IMR-90 (cell line): ENCODE measurements at regions not wholly inside any gene's neighbourhood (a gene's known extent, or its start where the extent isn't known, plus 50 kb on each side); places are given as distances from the start of the nearest gene placed in this dataset.

ENCODE experiments used
- ATAC-seq: fragments of 200-7000 bp; cut with Tn5 transposase; 2 replicates; pipeline ENCODE4 v1.9.1; 2020; ENCODE audit warnings: low read depth, mild to moderate bottlenecking, moderate library complexity
- BruUV-seq: library from RNA; stranded (reverse); fragments of 400-500 nt; replicated peaks from 2 replicates; lab custom pipeline; 2021; lab: Mats Ljungman, UMichigan
- CTCF ChIA-PET: fragments of 300-600 bp; formaldehyde crosslinking; extraction: SDS; loops from one replicate; lab custom pipeline; 2021; ENCODE audit warnings: antibody characterized with exemption; lab: Yijun Ruan, JAX
- POLR2A ChIA-PET: fragments of 300-600 bp; sonication (Branson Sonifier 250); formaldehyde crosslinking; loops from one replicate; lab custom pipeline; 2022; ENCODE audit warnings: antibody characterized with exemption; ENCODE audit not compliant: unreplicated experiment; lab: Charles Lee
- DNase-seq: peaks from one replicate; pipeline ENCODE4 v3.0.0; 2013
- H2AFZ ChIP-seq: replicated peaks from 2 replicates; pipeline ENCODE3; 2013; ENCODE audit warnings: low read length, mild to moderate bottlenecking; ENCODE audit not compliant: poor library complexity
- H2AK5ac ChIP-seq: 2 replicates; pipeline ENCODE4 v1.6.1; 2013; ENCODE audit warnings: low read depth, low read length, inconsistent platforms
- H2AK9ac ChIP-seq: replicated peaks from 2 replicates; pipeline ENCODE3; 2013; ENCODE audit warnings: mild to moderate bottlenecking, low read depth, low read length, moderate library complexity; ENCODE audit not compliant: poor library complexity
- H2BK120ac ChIP-seq: 2 replicates; pipeline ENCODE4 v1.6.1; 2013; ENCODE audit warnings: low read depth, low read length, inconsistent platforms
- H2BK15ac ChIP-seq: 3 replicates; pipeline ENCODE4 v1.6.1; 2013; ENCODE audit warnings: low read depth, low read length, inconsistent platforms
- H2BK20ac ChIP-seq: 2 replicates; pipeline ENCODE4 v1.6.1; 2013; ENCODE audit warnings: low read depth, mild to moderate bottlenecking, inconsistent platforms, low read length, moderate library complexity
- H2BK5ac ChIP-seq: 2 replicates; pipeline ENCODE4 v1.6.1; 2013; ENCODE audit warnings: mild to moderate bottlenecking, low read depth, low read length, inconsistent platforms; ENCODE audit not compliant: poor library complexity, severe bottlenecking
- H3K14ac ChIP-seq: replicated peaks from 2 replicates; pipeline ENCODE4 v1.6.1; 2013; ENCODE audit warnings: low read depth, low read length, inconsistent platforms
- H3K18ac ChIP-seq: 2 replicates; pipeline ENCODE4 v1.6.1; 2013; ENCODE audit warnings: low read depth, low read length, control low read depth
- H3K23ac ChIP-seq: 2 replicates; pipeline ENCODE4 v1.6.1; 2013; ENCODE audit warnings: low read depth, low read length, inconsistent platforms
- H3K27ac ChIP-seq: 2 replicates; pipeline ENCODE4 v1.5.1; 2013; ENCODE audit warnings: mild to moderate bottlenecking, control low read depth, low read length; ENCODE audit not compliant: insufficient read depth
- H3K27me3 ChIP-seq: 2 replicates; pipeline ENCODE4 v1.6.1; 2013; ENCODE audit warnings: low read length; ENCODE audit not compliant: control insufficient read depth, insufficient read depth
- H3K36me3 ChIP-seq: 2 replicates; pipeline ENCODE4 v1.6.1; 2013; ENCODE audit warnings: low read length, mixed read lengths; ENCODE audit not compliant: control insufficient read depth, insufficient read depth
- H3K4ac ChIP-seq: 2 replicates; pipeline ENCODE4 v1.6.1; 2013; ENCODE audit warnings: low read depth, low read length, inconsistent platforms
- H3K4me1 ChIP-seq: 2 replicates; pipeline ENCODE4 v1.6.1; 2013; ENCODE audit warnings: low read length, mixed read lengths; ENCODE audit not compliant: control insufficient read depth, insufficient read depth
- H3K4me2 ChIP-seq: 2 replicates; pipeline ENCODE4 v1.6.1; 2013; ENCODE audit warnings: low read depth, mild to moderate bottlenecking, control low read depth, low read length, moderate library complexity
- H3K4me3 ChIP-seq: 2 replicates; pipeline ENCODE4 v1.5.1; 2013; ENCODE audit warnings: low read depth, mild to moderate bottlenecking, control low read depth, low read length, moderate library complexity; ENCODE audit not compliant: insufficient read depth
- H3K56ac ChIP-seq: 2 replicates; pipeline ENCODE4 v1.6.1; 2013; ENCODE audit warnings: low read length, inconsistent platforms; ENCODE audit not compliant: insufficient read depth; ENCODE audit errors: extremely low read depth
- H3K79me1 ChIP-seq, 2 experiments: 2 replicates each; pipeline ENCODE4 v1.6.1; 2013; ENCODE audit warnings: low read length in 2 of 2, inconsistent platforms in 1 of 2, low read depth in 1 of 2
- H3K9ac ChIP-seq: 2 replicates; pipeline ENCODE4 v1.6.1; 2013; ENCODE audit warnings: low read depth, low read length, control low read depth
- H3K9me1 ChIP-seq: 2 replicates; pipeline ENCODE4 v1.6.1; 2013; ENCODE audit warnings: low read length, inconsistent platforms; ENCODE audit not compliant: insufficient read depth
- H3K9me3 ChIP-seq: 2 replicates; pipeline ENCODE4 v1.6.1; 2013; ENCODE audit warnings: low read length; ENCODE audit not compliant: control insufficient read depth, insufficient read depth
- H4K20me1 ChIP-seq: 2 replicates; pipeline ENCODE4 v1.6.1; 2013; ENCODE audit warnings: low read length, inconsistent platforms; ENCODE audit not compliant: insufficient read depth
- H4K5ac ChIP-seq: 2 replicates; pipeline ENCODE4 v1.6.1; 2013; ENCODE audit warnings: mild to moderate bottlenecking, low read depth, low read length, control low read depth
- H4K8ac ChIP-seq, 2 experiments: 2 replicates each; pipeline ENCODE4 v1.6.1; 2013; ENCODE audit warnings: low read depth in 2 of 2, low read length in 2 of 2, control low read depth in 1 of 2, inconsistent platforms in 1 of 2
- H4K91ac ChIP-seq: 2 replicates; pipeline ENCODE4 v1.6.1; 2013; ENCODE audit warnings: low read depth, low read length, inconsistent platforms; ENCODE audit not compliant: insufficient read depth
- BHLHE40 ChIP-seq: fragments of 150-350 bp; IDR thresholded peaks from 2 replicates; pipeline ENCODE4 v1.6.1; 2016; ENCODE audit warnings: mild to moderate bottlenecking, low read depth, low read length
- CEBPB ChIP-seq: IDR thresholded peaks from 2 replicates; pipeline ENCODE4 v1.6.1; 2012; ENCODE audit warnings: low read depth, low read length, improper control_type of control experiment
- CHD1 ChIP-seq: IDR thresholded peaks from 2 replicates; pipeline ENCODE4 v1.6.1; 2012; ENCODE audit warnings: low read depth, low read length, improper control_type of control experiment
- CTCF ChIP-seq: conservative IDR thresholded peaks from 2 replicates; pipeline ENCODE4 v1.5.1; 2012; ENCODE audit warnings: mild to moderate bottlenecking, low read depth, low read length, improper control_type of control experiment
- ELK1 ChIP-seq: fragments of 150-350 bp; IDR thresholded peaks from 2 replicates; pipeline ENCODE4 v1.6.1; 2016; ENCODE audit warnings: low read depth, mild to moderate bottlenecking, low read length, moderate library complexity, borderline replicate concordance
- FOS ChIP-seq: fragments of 150-350 bp; IDR thresholded peaks from 2 replicates; pipeline ENCODE4 v1.6.1; 2016; ENCODE audit warnings: low read depth, low read length
- MAFK ChIP-seq: IDR thresholded peaks from 2 replicates; pipeline ENCODE4 v1.6.1; 2012; ENCODE audit warnings: low read depth, low read length, improper control_type of control experiment
- MAZ ChIP-seq: IDR thresholded peaks from 2 replicates; pipeline ENCODE4 v1.6.1; 2012; ENCODE audit warnings: low read depth, mild to moderate bottlenecking, low read length, improper control_type of control experiment, moderate library complexity, borderline replicate concordance
- MXI1 ChIP-seq: IDR thresholded peaks from 2 replicates; pipeline ENCODE4 v1.6.1; 2012; ENCODE audit warnings: low read depth, mild to moderate bottlenecking, low read length, moderate library complexity, borderline replicate concordance
- NFE2L2 ChIP-seq: fragments of 150-350 bp; IDR thresholded peaks from 2 replicates; pipeline ENCODE4 v1.6.1; 2016; ENCODE audit warnings: low read depth, mild to moderate bottlenecking, low read length
- POLR2A ChIP-seq: IDR thresholded peaks from 2 replicates; pipeline ENCODE4 v1.6.1; 2012; ENCODE audit warnings: mild to moderate bottlenecking, low read depth, low read length
- RAD21 ChIP-seq: IDR thresholded peaks from 2 replicates; pipeline ENCODE4 v1.6.1; 2012; ENCODE audit warnings: low read length, improper control_type of control experiment
- RCOR1 ChIP-seq: IDR thresholded peaks from 2 replicates; pipeline ENCODE4 v1.6.1; 2012; ENCODE audit warnings: mild to moderate bottlenecking, low read length, improper control_type of control experiment; ENCODE audit not compliant: insufficient replicate concordance
- RFX5 ChIP-seq: IDR thresholded peaks from 2 replicates; pipeline ENCODE4 v1.8.0; 2012; ENCODE audit warnings: low read depth, mild to moderate bottlenecking, low read length, moderate library complexity
- SMC3 ChIP-seq: fragments of 150-350 bp; IDR thresholded peaks from 2 replicates; pipeline ENCODE4 v1.6.1; 2016; ENCODE audit warnings: low read depth, mild to moderate bottlenecking, antibody characterized with exemption, low read length, moderate library complexity
- USF2 ChIP-seq: fragments of 150-350 bp; IDR thresholded peaks from 2 replicates; pipeline ENCODE4 v1.6.1; 2017; ENCODE audit warnings: mild to moderate bottlenecking, antibody characterized with exemption, low read length, low read depth
- WGBS, 2 experiments: methylation state at CpG; one replicate each; pipeline versions ENCODE4 v1.1.5 to v1.1.7; 2013; ENCODE audit warnings: missing lambda C conversion rate in 2 of 2; ENCODE audit not compliant: insufficient read length in 1 of 2; ENCODE audit errors: extremely low coverage in 2 of 2; 5-methylcytosine and 5-hydroxymethylcytosine counted together
- dilution Hi-C: fragments of 300-500 bp; cut with HindIII; formaldehyde crosslinking; loops from one replicate; pipeline ENCODE4 v1.14.3; 2018; ENCODE audit warnings: low sequenced_read_pairs; ENCODE audit not compliant: unreplicated experiment
- in situ Hi-C: fragments of 300-500 bp; cut with MboI; formaldehyde crosslinking; loops from 3 replicates; pipeline ENCODE4 v1.14.3; 2019; ENCODE audit warnings: low sequenced_read_pairs, inconsistent platforms, mixed read lengths
- intact Hi-C: fragments of 100-400 bp; cut with micrococcal nuclease; formaldehyde crosslinking; loops from 2 replicates; pipeline ENCODE4 v1.10.0; 2022

DNA sequence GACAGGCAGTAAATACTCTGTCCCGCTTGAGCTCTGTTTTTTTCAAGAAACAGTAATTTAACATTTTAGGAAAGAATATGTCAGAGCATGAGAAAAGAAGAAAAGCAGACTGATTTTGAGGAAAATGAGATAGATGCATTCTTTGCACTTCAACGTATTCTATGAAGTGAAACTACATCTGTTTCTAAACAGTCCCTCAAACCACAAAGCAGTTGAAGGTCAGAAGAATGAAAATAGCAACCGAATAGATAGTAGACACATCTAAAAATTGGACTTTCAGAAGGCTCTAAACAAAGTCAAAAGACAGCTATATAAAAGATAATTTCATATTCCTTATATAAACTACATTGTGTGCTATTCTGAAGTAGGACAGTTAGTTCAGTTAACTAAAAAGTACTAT, 172.6 kb upstream of the LRRC3B start:
- WGBS, 2 experiments = no CpG with 5 or more reads among the region's 3 CpGs

More for the DNA sequence above, 172.6 kb upstream of the LRRC3B start:
- Histone ChIP-seq H3K27ac (no peak overlapping the region), H4K91ac (no peak overlapping the region), H3K79me1 (no peaks in the 10 kb centered on the region), H2BK15ac (no peak overlapping the region), H2AFZ (no peak overlapping the region), H3K9ac (no peak overlapping the region), H3K9me1 (no peaks in the 10 kb centered on the region), H3K23ac (no peak overlapping the region), H4K8ac (no peak overlapping the region), H3K27me3 (no peaks in the 10 kb centered on the region), H3K4me2 (no peak overlapping the region), H2BK20ac (no peak overlapping the region), H3K36me3 (no peaks in the 10 kb centered on the region), H3K18ac (no peak overlapping the region), H3K56ac (no peak overlapping the region), H2BK120ac (no peak overlapping the region), H3K4me3 (no peak overlapping the region), H4K5ac (no peak overlapping the region), H4K20me1 (no peaks in the 10 kb centered on the region), H2AK9ac (no peak overlapping the region), H3K14ac (no peak overlapping the region), H3K4me1 (no peaks in the 10 kb centered on the region), H2AK5ac (no peak overlapping the region), H3K9me3 (peaks cover 6% of the 10 kb centered on the region; the same call in 1 of the 2 replicates), H2BK5ac (no peak overlapping the region), H3K4ac (no peak overlapping the region)
- BruUV-seq = no TSS peak
- POLR2A ChIA-PET = no interaction called here
- CTCF ChIA-PET = no interaction called here
- no peak for ATAC-seq
- intact Hi-C loops (no loop called here), dilution Hi-C loops (no loop called here), in situ Hi-C loops (no loop called here)
- DNase-seq = no peak
- TF ChIP-seq CHD1 (no peak), SMC3 (no peak), CEBPB (no peak), POLR2A (no peak), NFE2L2 (no peak), CTCF (no peak), RCOR1 (no peak), ELK1 (no peak), BHLHE40 (no peak), MXI1 (no peak), USF2 (no peak), FOS (no peak), RFX5 (no peak), MAFK (no peak), MAZ (no peak), RAD21 (no peak)
